IMR-90 (cell line): ENCODE measurements at regions not wholly inside any gene's neighbourhood (a gene's known extent, or its start where the extent isn't known, plus 50 kb on each side); places are given as distances from the start of the nearest gene placed in this dataset.

Experiments used
- ATAC-seq: fragments of 200-7000 bp; cut with Tn5 transposase; 2 replicates; pipeline ENCODE4 v1.9.1; 2020; ENCODE audit warnings: low read depth, mild to moderate bottlenecking, moderate library complexity
- BruUV-seq: library from RNA; stranded (reverse); fragments of 400-500 nt; replicated peaks from 2 replicates; lab custom pipeline; 2021; lab: Mats Ljungman, UMichigan
- CTCF ChIA-PET: fragments of 300-600 bp; formaldehyde crosslinking; extraction: SDS; loops from one replicate; lab custom pipeline; 2021; ENCODE audit warnings: antibody characterized with exemption; lab: Yijun Ruan, JAX
- POLR2A ChIA-PET: fragments of 300-600 bp; sonication (Branson Sonifier 250); formaldehyde crosslinking; loops from one replicate; lab custom pipeline; 2022; ENCODE audit warnings: antibody characterized with exemption; ENCODE audit not compliant: unreplicated experiment; lab: Charles Lee
- DNase-seq: peaks from one replicate; pipeline ENCODE4 v3.0.0; 2013
- H2AFZ ChIP-seq: replicated peaks from 2 replicates; pipeline ENCODE3; 2013; ENCODE audit warnings: low read length, mild to moderate bottlenecking; ENCODE audit not compliant: poor library complexity
- H2AK5ac ChIP-seq: 2 replicates; pipeline ENCODE4 v1.6.1; 2013; ENCODE audit warnings: low read depth, low read length, inconsistent platforms
- H2AK9ac ChIP-seq: replicated peaks from 2 replicates; pipeline ENCODE3; 2013; ENCODE audit warnings: mild to moderate bottlenecking, low read depth, low read length, moderate library complexity; ENCODE audit not compliant: poor library complexity
- H2BK120ac ChIP-seq: 2 replicates; pipeline ENCODE4 v1.6.1; 2013; ENCODE audit warnings: low read depth, low read length, inconsistent platforms
- H2BK15ac ChIP-seq: 3 replicates; pipeline ENCODE4 v1.6.1; 2013; ENCODE audit warnings: low read depth, low read length, inconsistent platforms
- H2BK20ac ChIP-seq: 2 replicates; pipeline ENCODE4 v1.6.1; 2013; ENCODE audit warnings: low read depth, mild to moderate bottlenecking, inconsistent platforms, low read length, moderate library complexity
- H2BK5ac ChIP-seq: 2 replicates; pipeline ENCODE4 v1.6.1; 2013; ENCODE audit warnings: mild to moderate bottlenecking, low read depth, low read length, inconsistent platforms; ENCODE audit not compliant: poor library complexity, severe bottlenecking
- H3K14ac ChIP-seq: replicated peaks from 2 replicates; pipeline ENCODE4 v1.6.1; 2013; ENCODE audit warnings: low read depth, low read length, inconsistent platforms
- H3K18ac ChIP-seq: 2 replicates; pipeline ENCODE4 v1.6.1; 2013; ENCODE audit warnings: low read depth, low read length, control low read depth
- H3K23ac ChIP-seq: 2 replicates; pipeline ENCODE4 v1.6.1; 2013; ENCODE audit warnings: low read depth, low read length, inconsistent platforms
- H3K27ac ChIP-seq: 2 replicates; pipeline ENCODE4 v1.5.1; 2013; ENCODE audit warnings: mild to moderate bottlenecking, control low read depth, low read length; ENCODE audit not compliant: insufficient read depth
- H3K27me3 ChIP-seq: 2 replicates; pipeline ENCODE4 v1.6.1; 2013; ENCODE audit warnings: low read length; ENCODE audit not compliant: control insufficient read depth, insufficient read depth
- H3K36me3 ChIP-seq: 2 replicates; pipeline ENCODE4 v1.6.1; 2013; ENCODE audit warnings: low read length, mixed read lengths; ENCODE audit not compliant: control insufficient read depth, insufficient read depth
- H3K4ac ChIP-seq: 2 replicates; pipeline ENCODE4 v1.6.1; 2013; ENCODE audit warnings: low read depth, low read length, inconsistent platforms
- H3K4me1 ChIP-seq: 2 replicates; pipeline ENCODE4 v1.6.1; 2013; ENCODE audit warnings: low read length, mixed read lengths; ENCODE audit not compliant: control insufficient read depth, insufficient read depth
- H3K4me2 ChIP-seq: 2 replicates; pipeline ENCODE4 v1.6.1; 2013; ENCODE audit warnings: low read depth, mild to moderate bottlenecking, control low read depth, low read length, moderate library complexity
- H3K4me3 ChIP-seq: 2 replicates; pipeline ENCODE4 v1.5.1; 2013; ENCODE audit warnings: low read depth, mild to moderate bottlenecking, control low read depth, low read length, moderate library complexity; ENCODE audit not compliant: insufficient read depth
- H3K56ac ChIP-seq: 2 replicates; pipeline ENCODE4 v1.6.1; 2013; ENCODE audit warnings: low read length, inconsistent platforms; ENCODE audit not compliant: insufficient read depth; ENCODE audit errors: extremely low read depth
- H3K79me1 ChIP-seq, 2 experiments: 2 replicates each; pipeline ENCODE4 v1.6.1; 2013; ENCODE audit warnings: low read length in 2 of 2, inconsistent platforms in 1 of 2, low read depth in 1 of 2
- H3K9ac ChIP-seq: 2 replicates; pipeline ENCODE4 v1.6.1; 2013; ENCODE audit warnings: low read depth, low read length, control low read depth
- H3K9me1 ChIP-seq: 2 replicates; pipeline ENCODE4 v1.6.1; 2013; ENCODE audit warnings: low read length, inconsistent platforms; ENCODE audit not compliant: insufficient read depth
- H3K9me3 ChIP-seq: 2 replicates; pipeline ENCODE4 v1.6.1; 2013; ENCODE audit warnings: low read length; ENCODE audit not compliant: control insufficient read depth, insufficient read depth
- H4K20me1 ChIP-seq: 2 replicates; pipeline ENCODE4 v1.6.1; 2013; ENCODE audit warnings: low read length, inconsistent platforms; ENCODE audit not compliant: insufficient read depth
- H4K5ac ChIP-seq: 2 replicates; pipeline ENCODE4 v1.6.1; 2013; ENCODE audit warnings: mild to moderate bottlenecking, low read depth, low read length, control low read depth
- H4K8ac ChIP-seq, 2 experiments: 2 replicates each; pipeline ENCODE4 v1.6.1; 2013; ENCODE audit warnings: low read depth in 2 of 2, low read length in 2 of 2, control low read depth in 1 of 2, inconsistent platforms in 1 of 2
- H4K91ac ChIP-seq: 2 replicates; pipeline ENCODE4 v1.6.1; 2013; ENCODE audit warnings: low read depth, low read length, inconsistent platforms; ENCODE audit not compliant: insufficient read depth
- BHLHE40 ChIP-seq: fragments of 150-350 bp; IDR thresholded peaks from 2 replicates; pipeline ENCODE4 v1.6.1; 2016; ENCODE audit warnings: mild to moderate bottlenecking, low read depth, low read length
- CEBPB ChIP-seq: IDR thresholded peaks from 2 replicates; pipeline ENCODE4 v1.6.1; 2012; ENCODE audit warnings: low read depth, low read length, improper control_type of control experiment
- CHD1 ChIP-seq: IDR thresholded peaks from 2 replicates; pipeline ENCODE4 v1.6.1; 2012; ENCODE audit warnings: low read depth, low read length, improper control_type of control experiment
- FOS ChIP-seq: fragments of 150-350 bp; IDR thresholded peaks from 2 replicates; pipeline ENCODE4 v1.6.1; 2016; ENCODE audit warnings: low read depth, low read length
- MAFK ChIP-seq: IDR thresholded peaks from 2 replicates; pipeline ENCODE4 v1.6.1; 2012; ENCODE audit warnings: low read depth, low read length, improper control_type of control experiment
- MAZ ChIP-seq: IDR thresholded peaks from 2 replicates; pipeline ENCODE4 v1.6.1; 2012; ENCODE audit warnings: low read depth, mild to moderate bottlenecking, low read length, improper control_type of control experiment, moderate library complexity, borderline replicate concordance
- MXI1 ChIP-seq: IDR thresholded peaks from 2 replicates; pipeline ENCODE4 v1.6.1; 2012; ENCODE audit warnings: low read depth, mild to moderate bottlenecking, low read length, moderate library complexity, borderline replicate concordance
- NFE2L2 ChIP-seq: fragments of 150-350 bp; IDR thresholded peaks from 2 replicates; pipeline ENCODE4 v1.6.1; 2016; ENCODE audit warnings: low read depth, mild to moderate bottlenecking, low read length
- POLR2A ChIP-seq: IDR thresholded peaks from 2 replicates; pipeline ENCODE4 v1.6.1; 2012; ENCODE audit warnings: mild to moderate bottlenecking, low read depth, low read length
- RAD21 ChIP-seq: IDR thresholded peaks from 2 replicates; pipeline ENCODE4 v1.6.1; 2012; ENCODE audit warnings: low read length, improper control_type of control experiment
- RCOR1 ChIP-seq: IDR thresholded peaks from 2 replicates; pipeline ENCODE4 v1.6.1; 2012; ENCODE audit warnings: mild to moderate bottlenecking, low read length, improper control_type of control experiment; ENCODE audit not compliant: insufficient replicate concordance
- RFX5 ChIP-seq: IDR thresholded peaks from 2 replicates; pipeline ENCODE4 v1.8.0; 2012; ENCODE audit warnings: low read depth, mild to moderate bottlenecking, low read length, moderate library complexity
- SMC3 ChIP-seq: fragments of 150-350 bp; IDR thresholded peaks from 2 replicates; pipeline ENCODE4 v1.6.1; 2016; ENCODE audit warnings: low read depth, mild to moderate bottlenecking, antibody characterized with exemption, low read length, moderate library complexity
- WGBS, 2 experiments: methylation state at CpG; one replicate each; pipeline versions ENCODE4 v1.1.5 to v1.1.7; 2013; ENCODE audit warnings: missing lambda C conversion rate in 2 of 2; ENCODE audit not compliant: insufficient read length in 1 of 2; ENCODE audit errors: extremely low coverage in 2 of 2; 5-methylcytosine and 5-hydroxymethylcytosine counted together
- dilution Hi-C: fragments of 300-500 bp; cut with HindIII; formaldehyde crosslinking; loops from one replicate; pipeline ENCODE4 v1.14.3; 2018; ENCODE audit warnings: low sequenced_read_pairs; ENCODE audit not compliant: unreplicated experiment
- in situ Hi-C: fragments of 300-500 bp; cut with MboI; formaldehyde crosslinking; loops from 3 replicates; pipeline ENCODE4 v1.14.3; 2019; ENCODE audit warnings: low sequenced_read_pairs, inconsistent platforms, mixed read lengths
- intact Hi-C: fragments of 100-400 bp; cut with micrococcal nuclease; formaldehyde crosslinking; loops from 2 replicates; pipeline ENCODE4 v1.10.0; 2022
- TF ChIP-seq, protein P1 (sequence below): conservative IDR thresholded peaks from 2 replicates; pipeline ENCODE4 v1.5.1; 2012; ENCODE audit warnings: mild to moderate bottlenecking, low read depth, low read length, improper control_type of control experiment
- TF ChIP-seq, protein P2 (sequence below): fragments of 150-350 bp; IDR thresholded peaks from 2 replicates; pipeline ENCODE4 v1.6.1; 2016; ENCODE audit warnings: low read depth, mild to moderate bottlenecking, low read length, moderate library complexity, borderline replicate concordance
- TF ChIP-seq, protein P3 (sequence below): fragments of 150-350 bp; IDR thresholded peaks from 2 replicates; pipeline ENCODE4 v1.6.1; 2017; ENCODE audit warnings: mild to moderate bottlenecking, antibody characterized with exemption, low read length, low read depth

DNA sequence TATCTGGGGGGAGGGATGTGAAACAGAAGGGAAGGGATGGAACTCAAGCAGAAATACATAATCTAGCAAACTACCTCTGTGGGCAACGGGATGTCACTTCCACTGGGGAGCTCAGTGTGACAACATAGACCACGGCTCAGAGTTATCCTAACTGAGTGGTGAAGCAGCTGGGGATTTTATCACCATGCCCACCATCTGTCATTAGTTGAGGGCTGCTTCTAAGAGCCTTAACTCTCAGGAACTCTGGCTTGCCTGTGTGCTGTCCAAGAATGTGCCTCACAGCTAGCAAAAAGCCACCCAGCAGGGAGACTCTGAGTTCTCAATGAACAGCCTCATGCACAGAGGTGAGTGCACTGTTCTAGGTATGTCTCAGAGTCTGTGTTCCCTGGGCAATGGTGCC is 90.6 kb upstream of the CXCL14 start:
- H3K9me3 ChIP-seq: no peaks in the 10 kb centered on the region

More for the DNA sequence above, 90.6 kb upstream of the CXCL14 start:
- Histone ChIP-seq H4K20me1 (no peaks in the 10 kb centered on the region), H3K27me3 (no peaks in the 10 kb centered on the region), H4K5ac (no peak overlapping the region), H2AK5ac (no peak overlapping the region), H3K79me1 (no peaks in the 10 kb centered on the region), H3K4me1 (no peaks in the 10 kb centered on the region), H2AFZ (no peak overlapping the region), H2BK15ac (no peak overlapping the region), H3K14ac (no peak overlapping the region), H4K8ac (no peak overlapping the region), H3K56ac (no peak overlapping the region), H3K9me1 (no peaks in the 10 kb centered on the region), H2BK120ac (no peak overlapping the region), H2BK20ac (no peak overlapping the region), H2BK5ac (no peak overlapping the region), H3K18ac (no peak overlapping the region), H3K36me3 (no peaks in the 10 kb centered on the region), H3K27ac (no peak overlapping the region), H2AK9ac (no peak overlapping the region), H3K4me2 (no peak overlapping the region), H3K9ac (no peak overlapping the region), H3K4me3 (no peak overlapping the region), H4K91ac (no peak overlapping the region), H3K23ac (no peak overlapping the region), H3K4ac (no peak overlapping the region)
- ChIA-PET POLR2A (no interaction called here), CTCF (no interaction called here)
- no CpG with 5 or more reads among the region's 2 CpGs for WGBS, 2 experiments
- in situ Hi-C loops: loop anchor here (25.0 kb wide), 1 partner anchor 443 kb away; no protein-coding TSS in a partner anchor
- intact Hi-C loops: no loop called here
- TF ChIP-seq, protein P1, sequence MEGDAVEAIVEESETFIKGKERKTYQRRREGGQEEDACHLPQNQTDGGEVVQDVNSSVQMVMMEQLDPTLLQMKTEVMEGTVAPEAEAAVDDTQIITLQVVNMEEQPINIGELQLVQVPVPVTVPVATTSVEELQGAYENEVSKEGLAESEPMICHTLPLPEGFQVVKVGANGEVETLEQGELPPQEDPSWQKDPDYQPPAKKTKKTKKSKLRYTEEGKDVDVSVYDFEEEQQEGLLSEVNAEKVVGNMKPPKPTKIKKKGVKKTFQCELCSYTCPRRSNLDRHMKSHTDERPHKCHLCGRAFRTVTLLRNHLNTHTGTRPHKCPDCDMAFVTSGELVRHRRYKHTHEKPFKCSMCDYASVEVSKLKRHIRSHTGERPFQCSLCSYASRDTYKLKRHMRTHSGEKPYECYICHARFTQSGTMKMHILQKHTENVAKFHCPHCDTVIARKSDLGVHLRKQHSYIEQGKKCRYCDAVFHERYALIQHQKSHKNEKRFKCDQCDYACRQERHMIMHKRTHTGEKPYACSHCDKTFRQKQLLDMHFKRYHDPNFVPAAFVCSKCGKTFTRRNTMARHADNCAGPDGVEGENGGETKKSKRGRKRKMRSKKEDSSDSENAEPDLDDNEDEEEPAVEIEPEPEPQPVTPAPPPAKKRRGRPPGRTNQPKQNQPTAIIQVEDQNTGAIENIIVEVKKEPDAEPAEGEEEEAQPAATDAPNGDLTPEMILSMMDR: no peak
- TF ChIP-seq FOS: no peak
- no peak for TF ChIP-seq MXI1
- TF ChIP-seq, protein P2, sequence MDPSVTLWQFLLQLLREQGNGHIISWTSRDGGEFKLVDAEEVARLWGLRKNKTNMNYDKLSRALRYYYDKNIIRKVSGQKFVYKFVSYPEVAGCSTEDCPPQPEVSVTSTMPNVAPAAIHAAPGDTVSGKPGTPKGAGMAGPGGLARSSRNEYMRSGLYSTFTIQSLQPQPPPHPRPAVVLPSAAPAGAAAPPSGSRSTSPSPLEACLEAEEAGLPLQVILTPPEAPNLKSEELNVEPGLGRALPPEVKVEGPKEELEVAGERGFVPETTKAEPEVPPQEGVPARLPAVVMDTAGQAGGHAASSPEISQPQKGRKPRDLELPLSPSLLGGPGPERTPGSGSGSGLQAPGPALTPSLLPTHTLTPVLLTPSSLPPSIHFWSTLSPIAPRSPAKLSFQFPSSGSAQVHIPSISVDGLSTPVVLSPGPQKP: no peak
- TF ChIP-seq CHD1: no peak
- TF ChIP-seq BHLHE40: no peak
- TF ChIP-seq MAFK: no peak
- no peak for TF ChIP-seq RFX5
- no peak for TF ChIP-seq NFE2L2
- no peak for TF ChIP-seq RAD21
- no peak for TF ChIP-seq SMC3
- no peak for TF ChIP-seq CEBPB
- no peak for TF ChIP-seq POLR2A
- no peak for TF ChIP-seq MAZ
- TF ChIP-seq RCOR1: no peak
- TF ChIP-seq, protein P3, sequence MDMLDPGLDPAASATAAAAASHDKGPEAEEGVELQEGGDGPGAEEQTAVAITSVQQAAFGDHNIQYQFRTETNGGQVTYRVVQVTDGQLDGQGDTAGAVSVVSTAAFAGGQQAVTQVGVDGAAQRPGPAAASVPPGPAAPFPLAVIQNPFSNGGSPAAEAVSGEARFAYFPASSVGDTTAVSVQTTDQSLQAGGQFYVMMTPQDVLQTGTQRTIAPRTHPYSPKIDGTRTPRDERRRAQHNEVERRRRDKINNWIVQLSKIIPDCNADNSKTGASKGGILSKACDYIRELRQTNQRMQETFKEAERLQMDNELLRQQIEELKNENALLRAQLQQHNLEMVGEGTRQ: no peak
- DNase-seq (no peak), ATAC-seq (no peak)
- no TSS peak for BruUV-seq
- dilution Hi-C loops: no loop called here
